ENCODE measurements at regions not wholly inside any gene's neighbourhood (a gene's known extent, or its start where the extent isn't known, plus 50 kb on each side); places are given as distances from the start of the nearest gene placed in this dataset.

DNA sequence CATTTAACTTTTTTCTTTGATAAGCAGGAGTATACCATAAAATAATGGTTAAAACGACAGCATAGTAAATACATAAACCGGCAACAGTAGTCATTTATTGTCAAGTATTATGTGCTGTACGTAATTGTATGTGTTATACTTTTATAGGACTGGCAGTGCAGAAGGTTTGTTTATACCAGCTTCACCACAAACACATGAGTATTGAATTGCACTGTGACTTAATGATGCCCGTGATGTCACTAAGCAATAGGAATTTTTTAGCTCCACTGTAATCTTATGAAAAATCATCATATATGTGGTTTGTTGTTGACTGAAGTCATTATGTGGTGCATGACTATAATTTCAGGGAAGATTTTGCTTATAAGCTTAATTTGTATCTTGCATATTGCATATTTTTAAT, 424.6 kb downstream of the PABPC4L start:
- Histone ChIP-seq H3K9ac (ENCODE audit: insufficient read depth, low read length, poor library complexity, severe bottlenecking) (no peak overlapping the region), H3K4me1 (ENCODE audit: control insufficient read depth in 1 of 2, insufficient read depth in 2 of 2, low read length in 2 of 2) (no peaks in the 10 kb centered on the region), H3K9me3 (replicated peaks in 1 of 2; ENCODE audit: control insufficient read depth in 1 of 2, insufficient read depth in 1 of 2, low read length in 2 of 2) (no peaks in the 10 kb centered on the region), H4K20me1 (ENCODE audit: insufficient read depth, low read length) (no peaks in the 10 kb centered on the region), H3K79me2 (ENCODE audit: insufficient read depth, low read length) (no peaks in the 10 kb centered on the region), H3K27me3 (ENCODE audit: control insufficient read depth in 2 of 2, insufficient read depth in 2 of 2, low read length in 2 of 2) (no peaks in the 10 kb centered on the region), H3K27ac (ENCODE audit: low read depth in 1 of 2, low read length in 2 of 2) (no peak overlapping the region), H3K36me3 (replicated peaks in 1 of 2; ENCODE audit: control insufficient read depth in 1 of 2, insufficient read depth in 2 of 2, low read length in 2 of 2) (no peaks in the 10 kb centered on the region), H2AFZ (ENCODE audit: insufficient read depth, low read depth, low read length, poor library complexity, severe bottlenecking) (no peak overlapping the region), H3K4me3 (replicated peaks in 1 of 3; ENCODE audit: low read depth in 2 of 3, low read length in 3 of 3) (no peak overlapping the region), H3K4me2 (replicated peaks; ENCODE audit: extremely low read depth, low read length, poor library complexity, severe bottlenecking) (no peak overlapping the region)
- Mint-ChIP-seq H3K4me1 (no peaks in the 10 kb centered on the region), H3K27me3 (ENCODE audit: low read depth in 3 of 3) (peaks cover 0 to 1% (median 0%) of the 10 kb centered on the region in 3 donors), H3K36me3 (no peaks in the 10 kb centered on the region), H3K9me3 (no peaks in the 10 kb centered on the region), H3K27ac (no peak overlapping the region), H3K4me3 (no peak overlapping the region)
- no CpG with 5 or more reads among the region's 4 CpGs for WGBS (ENCODE audit: insufficient coverage)
- no peak for DNase-seq
- TF ChIP-seq, protein P1, sequence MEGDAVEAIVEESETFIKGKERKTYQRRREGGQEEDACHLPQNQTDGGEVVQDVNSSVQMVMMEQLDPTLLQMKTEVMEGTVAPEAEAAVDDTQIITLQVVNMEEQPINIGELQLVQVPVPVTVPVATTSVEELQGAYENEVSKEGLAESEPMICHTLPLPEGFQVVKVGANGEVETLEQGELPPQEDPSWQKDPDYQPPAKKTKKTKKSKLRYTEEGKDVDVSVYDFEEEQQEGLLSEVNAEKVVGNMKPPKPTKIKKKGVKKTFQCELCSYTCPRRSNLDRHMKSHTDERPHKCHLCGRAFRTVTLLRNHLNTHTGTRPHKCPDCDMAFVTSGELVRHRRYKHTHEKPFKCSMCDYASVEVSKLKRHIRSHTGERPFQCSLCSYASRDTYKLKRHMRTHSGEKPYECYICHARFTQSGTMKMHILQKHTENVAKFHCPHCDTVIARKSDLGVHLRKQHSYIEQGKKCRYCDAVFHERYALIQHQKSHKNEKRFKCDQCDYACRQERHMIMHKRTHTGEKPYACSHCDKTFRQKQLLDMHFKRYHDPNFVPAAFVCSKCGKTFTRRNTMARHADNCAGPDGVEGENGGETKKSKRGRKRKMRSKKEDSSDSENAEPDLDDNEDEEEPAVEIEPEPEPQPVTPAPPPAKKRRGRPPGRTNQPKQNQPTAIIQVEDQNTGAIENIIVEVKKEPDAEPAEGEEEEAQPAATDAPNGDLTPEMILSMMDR (IDR thresholded peaks at IDR 0.05): no peak
- intact Hi-C loops (cut with micrococcal nuclease): no loop called here

DNA sequence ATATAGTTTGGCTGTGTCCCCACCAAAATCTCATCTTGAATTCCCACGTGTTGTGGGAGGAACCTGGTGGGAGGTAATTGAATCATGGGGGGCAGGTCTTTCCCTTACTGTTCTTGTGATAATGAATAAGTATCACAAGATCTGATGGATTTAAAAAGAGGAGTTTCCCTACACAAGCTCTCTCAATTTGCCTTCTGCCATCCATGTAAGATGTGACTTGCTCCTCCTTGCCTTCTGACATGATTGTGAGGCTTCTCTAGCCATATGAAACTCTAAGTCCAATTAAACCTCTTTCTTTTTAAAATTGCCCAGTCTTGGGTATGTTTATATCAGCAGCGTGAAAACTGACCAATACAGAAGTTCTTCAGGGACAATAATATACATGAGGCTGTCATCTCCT, 425.1 kb downstream of the PABPC4L start:
- Histone ChIP-seq H3K4me2 (replicated peaks; ENCODE audit: extremely low read depth, low read length, poor library complexity, severe bottlenecking) (no peak overlapping the region), H3K79me2 (ENCODE audit: insufficient read depth, low read length) (no peaks in the 10 kb centered on the region), H3K4me3 (replicated peaks in 1 of 3; ENCODE audit: low read depth in 2 of 3, low read length in 3 of 3) (no peak overlapping the region), H2AFZ (ENCODE audit: insufficient read depth, low read depth, low read length, poor library complexity, severe bottlenecking) (no peak overlapping the region), H3K27me3 (ENCODE audit: control insufficient read depth in 2 of 2, insufficient read depth in 2 of 2, low read length in 2 of 2) (no peaks in the 10 kb centered on the region), H3K9me3 (replicated peaks in 1 of 2; ENCODE audit: control insufficient read depth in 1 of 2, insufficient read depth in 1 of 2, low read length in 2 of 2) (peaks cover 0 to 4% of the 10 kb centered on the region in 2 donors), H4K20me1 (ENCODE audit: insufficient read depth, low read length) (no peaks in the 10 kb centered on the region), H3K27ac (ENCODE audit: low read depth in 1 of 2, low read length in 2 of 2) (no peak overlapping the region), H3K4me1 (ENCODE audit: control insufficient read depth in 1 of 2, insufficient read depth in 2 of 2, low read length in 2 of 2) (no peaks in the 10 kb centered on the region), H3K9ac (ENCODE audit: insufficient read depth, low read length, poor library complexity, severe bottlenecking) (no peak overlapping the region), H3K36me3 (replicated peaks in 1 of 2; ENCODE audit: control insufficient read depth in 1 of 2, insufficient read depth in 2 of 2, low read length in 2 of 2) (no peaks in the 10 kb centered on the region)
- no CpG with 5 or more reads among the region's 2 CpGs for WGBS (ENCODE audit: insufficient coverage)
- H3K4me1 Mint-ChIP-seq: no peaks in the 10 kb centered on the region
- intact Hi-C loops (cut with micrococcal nuclease): no loop called here
- H3K4me3 Mint-ChIP-seq: no peak overlapping the region
- no peak for DNase-seq
- peaks cover 0 to 1% (median 0%) of the 10 kb centered on the region in 3 donors for H3K27me3 Mint-ChIP-seq (ENCODE audit: low read depth in 3 of 3)
- no peaks in the 10 kb centered on the region for H3K36me3 Mint-ChIP-seq
- TF ChIP-seq, protein P1 (IDR thresholded peaks at IDR 0.05): no peak
- H3K9me3 Mint-ChIP-seq: peaks cover 0 to under 1% (median 0%) of the 10 kb centered on the region in 7 donors
- no peak overlapping the region for H3K27ac Mint-ChIP-seq
